Transverse colon (tissue), 3 donors: ENCODE measurements at regions not wholly inside any gene's neighbourhood (a gene's known extent, or its start where the extent isn't known, plus 50 kb on each side); places are given as distances from the start of the nearest gene placed in this dataset.

ENCODE experiments used
- CTCF ChIP-seq, 5 experiments: fragments of 200-600 bp in 3 of 5; fragments of 450-650 bp in 2 of 5; sonication (generic) in 3 of 5; IDR thresholded peaks; 1 replicate in 2 of 5; 2 replicates in 3 of 5; pipeline ENCODE4 v1.5.1; 2016 to 2017; ENCODE audit warnings: antibody characterized with exemption in 5 of 5, inconsistent platforms in 3 of 5, mild to moderate bottlenecking in 2 of 5, moderate library complexity in 1 of 5
- EP300 ChIP-seq: sonication (generic); formaldehyde crosslinking; IDR thresholded peaks from one replicate; pipeline ENCODE4 v1.6.1; 2017; ENCODE audit warnings: antibody characterized with exemption, low read depth
- POLR2A ChIP-seq: fragments of 450-650 bp; IDR thresholded peaks from one replicate; pipeline ENCODE4 v1.6.1; 2016; ENCODE audit warnings: antibody characterized with exemption, mild to moderate bottlenecking, moderate library complexity

GRCh38 chrX:77017093-77017492 lies 430.1 kb upstream of the FGF16 start:
- TF ChIP-seq CTCF (IDR thresholded peaks at IDR 0.05) (no peak), EP300 (no peak), POLR2A (no peak)
